GM12878 (cell line): ENCODE measurements at regions not wholly inside any gene's neighbourhood (a gene's known extent, or its start where the extent isn't known, plus 50 kb on each side); places are given as distances from the start of the nearest gene placed in this dataset.

ENCODE experiments used
- ATAC-seq: fragments of 200-7000 bp; cut with Tn5 transposase; 3 replicates; pipeline ENCODE4 v1.9.1; 2020; ENCODE audit warnings: mild to moderate bottlenecking, moderate library complexity
- BruUV-seq: library from RNA; stranded (reverse); fragments of 400-500 nt; replicated peaks from 2 replicates; lab custom pipeline; 2021; lab: Mats Ljungman, UMichigan
- CTCF ChIA-PET: fragments of 300-600 bp; sonication (Branson Sonifier 250); formaldehyde crosslinking; extraction: SDS; loops from one replicate; lab custom pipeline; 2021; ENCODE audit warnings: inconsistent platforms; lab: Yijun Ruan, JAX
- POLR2A ChIA-PET: fragments of 350-600 bp; formaldehyde crosslinking; extraction: SDS; loops from one replicate; lab custom pipeline; 2021; ENCODE audit warnings: inconsistent platforms; lab: Charles Lee
- RAD21 ChIA-PET: fragments of 300-600 bp; sonication (Branson Sonifier 250); formaldehyde crosslinking; loops from one replicate; lab custom pipeline; 2023; ENCODE audit warnings: antibody characterized with exemption; ENCODE audit not compliant: unreplicated experiment; lab: Charles Lee
- SMC1A ChIA-PET: fragments of 300-600 bp; sonication (Branson Sonifier 250); formaldehyde crosslinking; loops from one replicate; lab custom pipeline; 2023; ENCODE audit not compliant: unreplicated experiment, uncharacterized antibody; lab: Charles Lee
- DNase-seq: peaks from one replicate; pipeline ENCODE4 v3.0.0-alpha.2; 2011; ENCODE audit warnings: low read depth, low spot score
- FAIRE-seq: peaks from 3 replicates; lab custom pipeline; 2011; peaks lifted over from hg19 to GRCh38; lab: Jason Lieb, UNC
- H2AFZ ChIP-seq: 2 replicates; pipeline ENCODE4 v1.6.0; 2011; ENCODE audit warnings: low read depth, low read length, control low read depth; ENCODE audit not compliant: control insufficient read depth
- H3K27ac ChIP-seq: 2 replicates; pipeline ENCODE4 v1.5.1; 2011; ENCODE audit warnings: control low read depth; ENCODE audit not compliant: control insufficient read depth, insufficient read depth
- H3K27me3 ChIP-seq, 2 experiments: replicated peaks in 1 of 2; 2 replicates each; pipeline versions ENCODE4 v1.6.0 to v1.6.1; 2011; ENCODE audit warnings: low read length in 1 of 2; ENCODE audit not compliant: control insufficient read depth in 2 of 2, insufficient read depth in 2 of 2
- H3K36me3 ChIP-seq, 2 experiments: 2 replicates each; pipeline ENCODE4 v1.5.1; 2011; ENCODE audit warnings: low read length in 1 of 2; ENCODE audit not compliant: control insufficient read depth in 2 of 2, insufficient read depth in 2 of 2
- H3K4me1 ChIP-seq: 2 replicates; pipeline ENCODE4 v1.6.1; 2011; ENCODE audit warnings: mild to moderate bottlenecking, low read length, moderate library complexity, mixed read lengths; ENCODE audit not compliant: control insufficient read depth, insufficient read depth
- H3K4me2 ChIP-seq: 2 replicates; pipeline ENCODE4 v1.6.0; 2011; ENCODE audit warnings: control low read depth; ENCODE audit not compliant: control insufficient read depth, insufficient read depth
- H3K4me3 ChIP-seq: fragments of 200-600 bp; sonication (generic); 2 replicates; pipeline ENCODE4 v1.5.1; 2016
- H3K79me2 ChIP-seq: 2 replicates; pipeline ENCODE4 v1.6.0; 2011; ENCODE audit warnings: low read length; ENCODE audit not compliant: control insufficient read depth, insufficient read depth
- H3K9ac ChIP-seq: 2 replicates; pipeline ENCODE4 v1.8.0; 2011; ENCODE audit warnings: low read length, control low read depth, mixed read lengths; ENCODE audit not compliant: control insufficient read depth, insufficient read depth
- H3K9me3 ChIP-seq: replicated peaks from 3 replicates; pipeline ENCODE4 v1.5.1; 2011; ENCODE audit warnings: mild to moderate bottlenecking, low read length; ENCODE audit not compliant: control insufficient read depth, insufficient read depth
- H4K20me1 ChIP-seq: 2 replicates; pipeline ENCODE4 v1.6.0; 2011; ENCODE audit not compliant: control insufficient read depth, insufficient read depth
- BCL11A ChIP-seq: IDR thresholded peaks from 2 replicates; pipeline ENCODE4 v1.6.1; 2011; ENCODE audit warnings: low read depth, low read length
- BMI1 ChIP-seq: fragments of 450-650 bp; IDR thresholded peaks from 2 replicates; pipeline ENCODE4 v1.6.1; 2016; ENCODE audit warnings: mild to moderate bottlenecking, moderate library complexity, borderline replicate concordance
- CBX5 ChIP-seq: sonication (generic); IDR thresholded peaks from 2 replicates; pipeline ENCODE4 v1.6.1; 2016; ENCODE audit warnings: low read depth, moderate library complexity, mild to moderate bottlenecking, inconsistent platforms
- EGR1 ChIP-seq, 2 experiments: IDR thresholded peaks; 1 replicate in 1 of 2; 2 replicates in 1 of 2; pipeline ENCODE4 v1.6.1; 2011 to 2012; ENCODE audit warnings: low read depth in 2 of 2, low read length in 2 of 2, borderline replicate concordance in 1 of 2, mild to moderate bottlenecking in 1 of 2, moderate library complexity in 1 of 2
- HDGF ChIP-seq: fragments of 450-650 bp; IDR thresholded peaks from 2 replicates; pipeline ENCODE4 v1.6.1; 2016; ENCODE audit warnings: antibody characterized with exemption
- JUND ChIP-seq: IDR thresholded peaks from 2 replicates; pipeline ENCODE4 v1.6.1; 2012; ENCODE audit warnings: low read depth, mild to moderate bottlenecking, low read length, improper control_type of control experiment, moderate library complexity
- MTA2 ChIP-seq: fragments of 450-650 bp; IDR thresholded peaks from 2 replicates; pipeline ENCODE4 v1.6.1; 2016; ENCODE audit warnings: low read depth, mild to moderate bottlenecking, moderate library complexity
- MXI1 ChIP-seq: fragments of 150-350 bp; IDR thresholded peaks from 2 replicates; pipeline ENCODE4 v1.6.1; 2011; ENCODE audit warnings: low read depth, mild to moderate bottlenecking, inconsistent platforms, low read length, improper control_type of control experiment
- NFYB ChIP-seq: IDR thresholded peaks from 2 replicates; pipeline ENCODE4 v1.6.1; 2011; ENCODE audit warnings: low read depth, mild to moderate bottlenecking, low read length, improper control_type of control experiment, moderate library complexity; ENCODE audit not compliant: insufficient read depth
- NR2C2 ChIP-seq: IDR thresholded peaks from 2 replicates; pipeline ENCODE4 v1.6.1; 2011; ENCODE audit warnings: borderline replicate concordance, low read depth; ENCODE audit not compliant: control insufficient read depth, insufficient read length
- NRF1 ChIP-seq: conservative IDR thresholded peaks from 2 replicates; pipeline ENCODE4 v1.6.1; 2011; ENCODE audit warnings: mild to moderate bottlenecking, low read depth, low read length, improper control_type of control experiment
- POLR2AphosphoS5 ChIP-seq: IDR thresholded peaks from 2 replicates; pipeline ENCODE4 v1.6.1; 2011; ENCODE audit warnings: mild to moderate bottlenecking, low read length, inconsistent platforms
- SRF ChIP-seq, 2 experiments: IDR thresholded peaks; 2 replicates each; pipeline ENCODE4 v1.6.1; 2011; ENCODE audit warnings: low read depth in 2 of 2, low read length in 2 of 2, mild to moderate bottlenecking in 1 of 2, moderate library complexity in 1 of 2
- STAT1 ChIP-seq: fragments of 450-650 bp; conservative IDR thresholded peaks from 2 replicates; pipeline ENCODE4 v1.6.1; 2014; ENCODE audit warnings: antibody characterized with exemption, mild to moderate bottlenecking
- TCF12 ChIP-seq: IDR thresholded peaks from 2 replicates; pipeline ENCODE4 v1.6.1; 2011; ENCODE audit warnings: low read depth, mild to moderate bottlenecking, low read length
- WGBS: methylation state at CpG from one replicate; pipeline ENCODE4 v1.1.6; 2016; ENCODE audit warnings: low lambda C conversion rate; ENCODE audit not compliant: insufficient replicate concordance, insufficient coverage; ENCODE audit errors: missing lambda C conversion rate; 5-methylcytosine and 5-hydroxymethylcytosine counted together
- in situ Hi-C: fragments of 300-500 bp; cut with MboI; formaldehyde crosslinking; loops from 9 replicates; pipeline ENCODE4 v1.14.3; 2018; ENCODE audit warnings: mixed read lengths
- intact Hi-C: fragments of 100-400 bp; cut with micrococcal nuclease; formaldehyde crosslinking; loops from one replicate; pipeline ENCODE4 v1.14.2; 2022; ENCODE audit not compliant: unreplicated experiment
- TF ChIP-seq, protein P1 (sequence below): IDR thresholded peaks from 2 replicates; pipeline ENCODE4 v1.6.1; 2011; ENCODE audit warnings: low read depth, mild to moderate bottlenecking, low read length, moderate library complexity, borderline replicate concordance; ENCODE audit errors: extremely low read depth
- TF ChIP-seq, protein P2 (sequence below): IDR thresholded peaks from 2 replicates; pipeline ENCODE4 v1.6.1; 2011; ENCODE audit warnings: low read depth, low read length, improper control_type of control experiment, borderline replicate concordance
- TF ChIP-seq, protein P3 (sequence below): IDR thresholded peaks from 2 replicates; pipeline ENCODE4 v1.6.1; 2011; ENCODE audit warnings: borderline replicate concordance, low read depth, mild to moderate bottlenecking, moderate library complexity, low read length; ENCODE audit not compliant: insufficient read depth, poor library complexity, severe bottlenecking
- TF ChIP-seq, protein P4 (sequence below): fragments of 150-350 bp; IDR thresholded peaks from 2 replicates; pipeline ENCODE4 v1.6.1; 2016; ENCODE audit warnings: low read depth, low read length

DNA sequence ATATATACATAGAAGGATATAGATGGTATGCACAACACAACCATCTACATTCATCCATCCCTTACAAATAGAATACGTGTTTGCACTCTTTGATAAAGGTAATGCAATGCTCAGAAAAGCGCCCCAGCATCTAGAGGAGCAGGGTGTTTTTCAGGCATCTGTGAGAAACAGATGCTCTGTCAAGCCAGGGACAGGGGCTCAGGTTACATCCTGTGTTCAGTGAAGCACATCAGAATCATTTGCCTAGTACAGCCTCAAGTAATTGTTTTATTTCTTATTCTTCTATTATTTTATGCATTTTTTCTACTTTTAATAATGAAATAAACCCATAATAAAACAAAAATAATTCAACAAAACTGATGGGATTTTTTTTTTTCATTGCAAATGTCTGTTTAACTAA is 50.5 kb upstream of the HIF1A start:
- H3K4me3 ChIP-seq: no peak overlapping the region
- intact Hi-C loops (no loop called here), in situ Hi-C loops (no loop called here)
- no peak overlapping the region for H3K4me2 ChIP-seq
- no peak overlapping the region for H2AFZ ChIP-seq
- FAIRE-seq (peak; percentile 76), ATAC-seq (peak; percentile 93), DNase-seq (no peak)
- no peak overlapping the region for H3K27ac ChIP-seq
- no peaks in the 10 kb centered on the region for H4K20me1 ChIP-seq
- TF ChIP-seq JUND (no peak), CBX5 (no peak), NFYB (no peak), HDGF (no peak), STAT1 (no peak), NRF1 (no peak), BCL11A (no peak), BMI1 (no peak), MTA2 (no peak), TCF12 (no peak), SRF (IDR thresholded peaks at IDR 0.05; ENCODE audit: low read depth in 2 of 2, low read length in 2 of 2) (no peak), EGR1 (IDR thresholded peaks at IDR 0.05; ENCODE audit: borderline replicate concordance in 1 of 2, low read depth in 2 of 2, low read length in 2 of 2) (no peak), NR2C2 (no peak), MXI1 (no peak), POLR2AphosphoS5 (no peak)
- TF ChIP-seq, protein P1, sequence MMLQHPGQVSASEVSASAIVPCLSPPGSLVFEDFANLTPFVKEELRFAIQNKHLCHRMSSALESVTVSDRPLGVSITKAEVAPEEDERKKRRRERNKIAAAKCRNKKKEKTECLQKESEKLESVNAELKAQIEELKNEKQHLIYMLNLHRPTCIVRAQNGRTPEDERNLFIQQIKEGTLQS: no peak
- TF ChIP-seq, protein P2, sequence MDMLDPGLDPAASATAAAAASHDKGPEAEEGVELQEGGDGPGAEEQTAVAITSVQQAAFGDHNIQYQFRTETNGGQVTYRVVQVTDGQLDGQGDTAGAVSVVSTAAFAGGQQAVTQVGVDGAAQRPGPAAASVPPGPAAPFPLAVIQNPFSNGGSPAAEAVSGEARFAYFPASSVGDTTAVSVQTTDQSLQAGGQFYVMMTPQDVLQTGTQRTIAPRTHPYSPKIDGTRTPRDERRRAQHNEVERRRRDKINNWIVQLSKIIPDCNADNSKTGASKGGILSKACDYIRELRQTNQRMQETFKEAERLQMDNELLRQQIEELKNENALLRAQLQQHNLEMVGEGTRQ: no peak
- TF ChIP-seq, protein P3, sequence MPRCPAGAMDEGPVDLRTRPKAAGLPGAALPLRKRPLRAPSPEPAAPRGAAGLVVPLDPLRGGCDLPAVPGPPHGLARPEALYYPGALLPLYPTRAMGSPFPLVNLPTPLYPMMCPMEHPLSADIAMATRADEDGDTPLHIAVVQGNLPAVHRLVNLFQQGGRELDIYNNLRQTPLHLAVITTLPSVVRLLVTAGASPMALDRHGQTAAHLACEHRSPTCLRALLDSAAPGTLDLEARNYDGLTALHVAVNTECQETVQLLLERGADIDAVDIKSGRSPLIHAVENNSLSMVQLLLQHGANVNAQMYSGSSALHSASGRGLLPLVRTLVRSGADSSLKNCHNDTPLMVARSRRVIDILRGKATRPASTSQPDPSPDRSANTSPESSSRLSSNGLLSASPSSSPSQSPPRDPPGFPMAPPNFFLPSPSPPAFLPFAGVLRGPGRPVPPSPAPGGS: no peak
- TF ChIP-seq, protein P4, sequence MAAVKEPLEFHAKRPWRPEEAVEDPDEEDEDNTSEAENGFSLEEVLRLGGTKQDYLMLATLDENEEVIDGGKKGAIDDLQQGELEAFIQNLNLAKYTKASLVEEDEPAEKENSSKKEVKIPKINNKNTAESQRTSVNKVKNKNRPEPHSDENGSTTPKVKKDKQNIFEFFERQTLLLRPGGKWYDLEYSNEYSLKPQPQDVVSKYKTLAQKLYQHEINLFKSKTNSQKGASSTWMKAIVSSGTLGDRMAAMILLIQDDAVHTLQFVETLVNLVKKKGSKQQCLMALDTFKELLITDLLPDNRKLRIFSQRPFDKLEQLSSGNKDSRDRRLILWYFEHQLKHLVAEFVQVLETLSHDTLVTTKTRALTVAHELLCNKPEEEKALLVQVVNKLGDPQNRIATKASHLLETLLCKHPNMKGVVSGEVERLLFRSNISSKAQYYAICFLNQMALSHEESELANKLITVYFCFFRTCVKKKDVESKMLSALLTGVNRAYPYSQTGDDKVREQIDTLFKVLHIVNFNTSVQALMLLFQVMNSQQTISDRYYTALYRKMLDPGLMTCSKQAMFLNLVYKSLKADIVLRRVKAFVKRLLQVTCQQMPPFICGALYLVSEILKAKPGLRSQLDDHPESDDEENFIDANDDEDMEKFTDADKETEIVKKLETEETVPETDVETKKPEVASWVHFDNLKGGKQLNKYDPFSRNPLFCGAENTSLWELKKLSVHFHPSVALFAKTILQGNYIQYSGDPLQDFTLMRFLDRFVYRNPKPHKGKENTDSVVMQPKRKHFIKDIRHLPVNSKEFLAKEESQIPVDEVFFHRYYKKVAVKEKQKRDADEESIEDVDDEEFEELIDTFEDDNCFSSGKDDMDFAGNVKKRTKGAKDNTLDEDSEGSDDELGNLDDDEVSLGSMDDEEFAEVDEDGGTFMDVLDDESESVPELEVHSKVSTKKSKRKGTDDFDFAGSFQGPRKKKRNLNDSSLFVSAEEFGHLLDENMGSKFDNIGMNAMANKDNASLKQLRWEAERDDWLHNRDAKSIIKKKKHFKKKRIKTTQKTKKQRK: no peak
- H3K36me3 ChIP-seq: no peaks in the 10 kb centered on the region
- no peaks in the 10 kb centered on the region for H3K79me2 ChIP-seq
- no peak overlapping the region for H3K9ac ChIP-seq
- RAD21 ChIA-PET: no interaction called here
- POLR2A ChIA-PET: no interaction called here
- CTCF ChIA-PET: no interaction called here
- WGBS: 41% methylated on average over 2 of the region's 2 CpGs
- H3K4me1 ChIP-seq: peaks cover 8% of the 10 kb centered on the region
- H3K27me3 ChIP-seq: no peaks in the 10 kb centered on the region
- H3K9me3 ChIP-seq: no peaks in the 10 kb centered on the region
- BruUV-seq: no TSS peak
- SMC1A ChIA-PET: no interaction called here
